SK-N-SH (cell line): ENCODE measurements at regions not wholly inside any gene's neighbourhood (a gene's known extent, or its start where the extent isn't known, plus 50 kb on each side); places are given as distances from the start of the nearest gene placed in this dataset.

Experiments
- EP300 ChIP-seq, 2 experiments: IDR thresholded peaks; 2 replicates each; pipeline versions ENCODE4 v1.4.0 to v1.6.1; 2012; ENCODE audit warnings: borderline replicate concordance in 1 of 2, low read depth in 1 of 2, low read length in 1 of 2
- GABPA ChIP-seq: IDR thresholded peaks from 2 replicates; pipeline ENCODE4 v1.4.0; 2012; ENCODE audit warnings: low read depth, mild to moderate bottlenecking
- GATA2 ChIP-seq: sonication (generic); formaldehyde crosslinking; IDR thresholded peaks from 2 replicates; pipeline ENCODE4 v1.5.0; 2020; ENCODE audit warnings: mild to moderate bottlenecking, missing genetic modification reagents
- NRF1 ChIP-seq: IDR thresholded peaks from 2 replicates; pipeline ENCODE4 v1.6.1; 2012; ENCODE audit warnings: low read depth, mild to moderate bottlenecking, low read length
- POLR2AphosphoS5 ChIP-seq: IDR thresholded peaks from 2 replicates; pipeline ENCODE4 v1.6.1; 2012; ENCODE audit warnings: low read depth, low read length
- REST ChIP-seq: IDR thresholded peaks from 2 replicates; pipeline ENCODE4 v1.6.1; 2012; ENCODE audit warnings: mild to moderate bottlenecking, low read depth, low read length, moderate library complexity
- SIN3A ChIP-seq: IDR thresholded peaks from 2 replicates; pipeline ENCODE4 v1.6.1; 2012; ENCODE audit warnings: low read depth, mild to moderate bottlenecking, low read length, moderate library complexity, borderline replicate concordance
- TAF1 ChIP-seq: IDR thresholded peaks from 2 replicates; pipeline ENCODE4 v1.6.1; 2012; ENCODE audit warnings: low read depth, mild to moderate bottlenecking, low read length, moderate library complexity, borderline replicate concordance
- TEAD4 ChIP-seq: IDR thresholded peaks from 2 replicates; pipeline ENCODE4 v1.4.0; 2012; ENCODE audit warnings: mild to moderate bottlenecking, borderline replicate concordance; ENCODE audit not compliant: insufficient read depth
- YY1 ChIP-seq: IDR thresholded peaks from 2 replicates; pipeline ENCODE4 v1.4.0; 2012; ENCODE audit warnings: low read depth, mild to moderate bottlenecking
- TF ChIP-seq, protein P1 (sequence below): fragments of 200-600 bp; sonication (generic); IDR thresholded peaks from 2 replicates; pipeline ENCODE4 v1.6.1; 2017; ENCODE audit warnings: antibody characterized with exemption, mild to moderate bottlenecking, moderate library complexity
- TF ChIP-seq, protein P2 (sequence below): IDR thresholded peaks from 2 replicates; pipeline ENCODE4 v1.4.0; 2012; ENCODE audit warnings: low read depth, borderline replicate concordance

- TF ChIP-seq, protein P1, sequence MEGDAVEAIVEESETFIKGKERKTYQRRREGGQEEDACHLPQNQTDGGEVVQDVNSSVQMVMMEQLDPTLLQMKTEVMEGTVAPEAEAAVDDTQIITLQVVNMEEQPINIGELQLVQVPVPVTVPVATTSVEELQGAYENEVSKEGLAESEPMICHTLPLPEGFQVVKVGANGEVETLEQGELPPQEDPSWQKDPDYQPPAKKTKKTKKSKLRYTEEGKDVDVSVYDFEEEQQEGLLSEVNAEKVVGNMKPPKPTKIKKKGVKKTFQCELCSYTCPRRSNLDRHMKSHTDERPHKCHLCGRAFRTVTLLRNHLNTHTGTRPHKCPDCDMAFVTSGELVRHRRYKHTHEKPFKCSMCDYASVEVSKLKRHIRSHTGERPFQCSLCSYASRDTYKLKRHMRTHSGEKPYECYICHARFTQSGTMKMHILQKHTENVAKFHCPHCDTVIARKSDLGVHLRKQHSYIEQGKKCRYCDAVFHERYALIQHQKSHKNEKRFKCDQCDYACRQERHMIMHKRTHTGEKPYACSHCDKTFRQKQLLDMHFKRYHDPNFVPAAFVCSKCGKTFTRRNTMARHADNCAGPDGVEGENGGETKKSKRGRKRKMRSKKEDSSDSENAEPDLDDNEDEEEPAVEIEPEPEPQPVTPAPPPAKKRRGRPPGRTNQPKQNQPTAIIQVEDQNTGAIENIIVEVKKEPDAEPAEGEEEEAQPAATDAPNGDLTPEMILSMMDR, result no peak
- TF ChIP-seq REST (no peak), POLR2AphosphoS5 (no peak), YY1 (no peak), GATA2 (no peak), SIN3A (no peak), TAF1 (no peak), TEAD4 (no peak), NRF1 (no peak), EP300 (IDR thresholded peaks at IDR 0.05; ENCODE audit: borderline replicate concordance in 1 of 2, low read depth in 1 of 2, low read length in 1 of 2) (no peak), GABPA (no peak)
- TF ChIP-seq, protein P2, sequence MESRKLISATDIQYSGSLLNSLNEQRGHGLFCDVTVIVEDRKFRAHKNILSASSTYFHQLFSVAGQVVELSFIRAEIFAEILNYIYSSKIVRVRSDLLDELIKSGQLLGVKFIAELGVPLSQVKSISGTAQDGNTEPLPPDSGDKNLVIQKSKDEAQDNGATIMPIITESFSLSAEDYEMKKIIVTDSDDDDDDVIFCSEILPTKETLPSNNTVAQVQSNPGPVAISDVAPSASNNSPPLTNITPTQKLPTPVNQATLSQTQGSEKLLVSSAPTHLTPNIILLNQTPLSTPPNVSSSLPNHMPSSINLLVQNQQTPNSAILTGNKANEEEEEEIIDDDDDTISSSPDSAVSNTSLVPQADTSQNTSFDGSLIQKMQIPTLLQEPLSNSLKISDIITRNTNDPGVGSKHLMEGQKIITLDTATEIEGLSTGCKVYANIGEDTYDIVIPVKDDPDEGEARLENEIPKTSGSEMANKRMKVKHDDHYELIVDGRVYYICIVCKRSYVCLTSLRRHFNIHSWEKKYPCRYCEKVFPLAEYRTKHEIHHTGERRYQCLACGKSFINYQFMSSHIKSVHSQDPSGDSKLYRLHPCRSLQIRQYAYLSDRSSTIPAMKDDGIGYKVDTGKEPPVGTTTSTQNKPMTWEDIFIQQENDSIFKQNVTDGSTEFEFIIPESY, result no peak
Observed at GRCh38 chr1:199020904-199021303, 382.1 kb downstream of the PTPRC start.
